ENCODE measurements at regions not wholly inside any gene's neighbourhood (a gene's known extent, or its start where the extent isn't known, plus 50 kb on each side); places are given as distances from the start of the nearest gene placed in this dataset.

- DNase-seq = no peak
These were observed 396.1 kb downstream of the MAN2A1 start for GRCh38 chr5:110085826-110086225.

- peak; percentile 65 for DNase-seq
These were observed 397.1 kb downstream of the MAN2A1 start for GRCh38 chr5:110086658-110087388.

- peak; percentile 31 for DNase-seq
These were observed 398.1 kb downstream of the MAN2A1 start for GRCh38 chr5:110087829-110088228.

GRCh38 chr5:110088676-110089436 is 399.1 kb downstream of the MAN2A1 start:
- DNase-seq = no peak

- DNase-seq = no peak
These were observed 403.4 kb downstream of the MAN2A1 start for GRCh38 chr5:110092955-110093785.

GRCh38 chr5:110094109-110094508 is 404.4 kb downstream of the MAN2A1 start:
- no peak for DNase-seq

- peak; percentile 78 for DNase-seq
These were observed 404.8 kb downstream of the MAN2A1 start for GRCh38 chr5:110094548-110094947.

- DNase-seq = peak; percentile 72
These were observed 406.7 kb downstream of the MAN2A1 start for GRCh38 chr5:110096419-110096818.

- DNase-seq = no peak
These were observed 409.8 kb downstream of the MAN2A1 start for GRCh38 chr5:110099572-110099971.

- DNase-seq = no peak
These were observed 413.4 kb downstream of the MAN2A1 start for GRCh38 chr5:110103081-110103480.

- DNase-seq = no peak
These were observed 414.5 kb downstream of the MAN2A1 start for GRCh38 chr5:110104060-110104725.

GRCh38 chr5:110104726-110105669 is 415.3 kb downstream of the MAN2A1 start:
- DNase-seq = no peak

GRCh38 chr5:110105692-110106091 is 416.0 kb downstream of the MAN2A1 start:
- no peak for DNase-seq

- DNase-seq = no peak
These were observed 417.0 kb downstream of the MAN2A1 start for GRCh38 chr5:110106750-110107149.

GRCh38 chr5:110108520-110108919 is 418.8 kb downstream of the MAN2A1 start:
- DNase-seq = no peak

GRCh38 chr5:110109667-110110066 is 419.9 kb downstream of the MAN2A1 start:
- no peak for DNase-seq

GRCh38 chr5:110112348-110112747 is 422.6 kb downstream of the MAN2A1 start:
- DNase-seq = no peak

GRCh38 chr5:110115503-110115902 is 425.8 kb downstream of the MAN2A1 start:
- DNase-seq = no peak

GRCh38 chr5:110116539-110116938 is 426.8 kb downstream of the MAN2A1 start:
- DNase-seq = no peak

GRCh38 chr5:110134963-110135935 is 445.5 kb downstream of the MAN2A1 start:
- no peak for DNase-seq

All from MV-4-11 (cell line).